ENCODE measurements at regions not wholly inside any gene's neighbourhood (a gene's known extent, or its start where the extent isn't known, plus 50 kb on each side); places are given as distances from the start of the nearest gene placed in this dataset.

DNA sequence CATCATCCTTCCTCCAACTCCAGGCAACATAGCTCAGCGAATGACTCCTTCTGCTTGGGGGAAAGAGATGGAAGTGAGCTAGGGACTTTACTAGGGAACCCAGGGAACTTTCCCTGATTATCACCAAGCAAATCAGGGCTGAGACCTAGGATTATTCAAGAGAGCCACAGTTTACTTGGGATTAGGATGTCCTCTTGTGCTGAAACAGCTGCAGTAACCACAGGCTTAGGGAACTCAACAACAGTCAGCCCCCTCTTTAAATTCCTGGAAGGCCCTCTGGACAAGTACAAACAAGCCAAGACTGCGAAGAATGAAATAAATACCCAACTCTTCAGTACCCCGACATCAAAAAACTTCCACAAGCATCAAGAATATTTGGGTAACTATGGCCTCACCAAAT, 700.9 kb downstream of the COL12A1 start:
- TF ChIP-seq, protein P1, sequence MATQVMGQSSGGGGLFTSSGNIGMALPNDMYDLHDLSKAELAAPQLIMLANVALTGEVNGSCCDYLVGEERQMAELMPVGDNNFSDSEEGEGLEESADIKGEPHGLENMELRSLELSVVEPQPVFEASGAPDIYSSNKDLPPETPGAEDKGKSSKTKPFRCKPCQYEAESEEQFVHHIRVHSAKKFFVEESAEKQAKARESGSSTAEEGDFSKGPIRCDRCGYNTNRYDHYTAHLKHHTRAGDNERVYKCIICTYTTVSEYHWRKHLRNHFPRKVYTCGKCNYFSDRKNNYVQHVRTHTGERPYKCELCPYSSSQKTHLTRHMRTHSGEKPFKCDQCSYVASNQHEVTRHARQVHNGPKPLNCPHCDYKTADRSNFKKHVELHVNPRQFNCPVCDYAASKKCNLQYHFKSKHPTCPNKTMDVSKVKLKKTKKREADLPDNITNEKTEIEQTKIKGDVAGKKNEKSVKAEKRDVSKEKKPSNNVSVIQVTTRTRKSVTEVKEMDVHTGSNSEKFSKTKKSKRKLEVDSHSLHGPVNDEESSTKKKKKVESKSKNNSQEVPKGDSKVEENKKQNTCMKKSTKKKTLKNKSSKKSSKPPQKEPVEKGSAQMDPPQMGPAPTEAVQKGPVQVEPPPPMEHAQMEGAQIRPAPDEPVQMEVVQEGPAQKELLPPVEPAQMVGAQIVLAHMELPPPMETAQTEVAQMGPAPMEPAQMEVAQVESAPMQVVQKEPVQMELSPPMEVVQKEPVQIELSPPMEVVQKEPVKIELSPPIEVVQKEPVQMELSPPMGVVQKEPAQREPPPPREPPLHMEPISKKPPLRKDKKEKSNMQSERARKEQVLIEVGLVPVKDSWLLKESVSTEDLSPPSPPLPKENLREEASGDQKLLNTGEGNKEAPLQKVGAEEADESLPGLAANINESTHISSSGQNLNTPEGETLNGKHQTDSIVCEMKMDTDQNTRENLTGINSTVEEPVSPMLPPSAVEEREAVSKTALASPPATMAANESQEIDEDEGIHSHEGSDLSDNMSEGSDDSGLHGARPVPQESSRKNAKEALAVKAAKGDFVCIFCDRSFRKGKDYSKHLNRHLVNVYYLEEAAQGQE (IDR thresholded peaks at IDR 0.05; ENCODE audit: insufficient read depth in 1 of 2, low read depth in 2 of 2, low read length in 2 of 2), result no peak
- no peak for TF ChIP-seq SIN3A (IDR thresholded peaks at IDR 0.05; ENCODE audit: borderline replicate concordance, insufficient read depth, low read length)
- TF ChIP-seq TAF1 (IDR thresholded peaks at IDR 0.05; ENCODE audit: borderline replicate concordance, insufficient read depth, low read length), result no peak
- no peak for TF ChIP-seq FOXP2 (optimal IDR thresholded peaks at IDR 0.05; ENCODE audit: borderline replicate concordance, extremely low read depth, extremely low read length, insufficient read depth)
- no peak for TF ChIP-seq POLR2AphosphoS5 (IDR thresholded peaks at IDR 0.05; ENCODE audit: low read depth, low read length)

DNA sequence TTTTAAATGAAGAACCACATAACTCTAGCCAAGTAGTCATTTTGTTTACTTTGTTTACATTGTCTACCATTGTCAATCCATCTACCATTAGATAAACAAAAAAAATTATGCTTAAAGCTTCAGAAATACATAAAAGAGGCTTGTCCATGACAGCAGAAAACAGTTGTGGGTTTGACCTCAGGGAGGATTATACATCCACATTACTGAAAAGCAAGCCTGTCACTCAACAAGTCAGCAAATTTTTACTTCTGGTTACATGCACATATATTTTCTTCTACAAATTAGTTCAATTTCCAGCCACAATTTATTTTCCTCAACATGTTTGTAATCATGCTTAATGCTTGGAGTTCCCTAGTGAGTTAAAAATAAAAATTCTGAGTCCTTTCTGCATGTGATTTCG, 713.3 kb downstream of the COL12A1 start:
- TF ChIP-seq SIN3A (IDR thresholded peaks at IDR 0.05; ENCODE audit: borderline replicate concordance, insufficient read depth, low read length) (no peak), POLR2AphosphoS5 (IDR thresholded peaks at IDR 0.05; ENCODE audit: low read depth, low read length) (no peak)

DNA sequence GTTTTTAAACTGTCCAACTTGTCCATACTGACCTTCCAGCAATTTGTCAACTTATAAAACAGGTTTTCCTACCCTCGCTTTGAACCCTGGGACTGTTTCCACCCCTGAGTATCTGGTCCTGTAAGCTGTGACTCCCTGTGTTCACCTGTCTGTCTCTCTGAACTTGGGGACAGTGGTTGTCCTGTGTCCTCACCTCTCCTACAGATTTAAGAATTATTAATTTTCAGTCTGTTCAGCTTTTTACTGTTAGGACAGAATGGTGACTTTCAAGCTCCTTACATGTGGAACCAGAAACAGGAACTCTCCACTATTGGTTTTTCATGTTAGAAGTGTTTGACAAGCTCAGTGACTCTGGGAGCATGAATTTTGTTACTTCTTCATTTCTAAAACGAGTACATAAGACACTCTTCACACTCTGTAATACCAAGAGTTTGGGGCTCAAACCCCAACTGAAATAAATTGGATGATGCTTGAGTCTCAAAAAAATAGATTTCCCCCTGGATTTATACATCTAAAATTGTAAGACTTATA, 713.9 kb downstream of the COL12A1 start:
- TF ChIP-seq FOXP2 (optimal IDR thresholded peaks at IDR 0.05; ENCODE audit: borderline replicate concordance, extremely low read depth, extremely low read length, insufficient read depth), result no peak
- TF ChIP-seq SIN3A (IDR thresholded peaks at IDR 0.05; ENCODE audit: borderline replicate concordance, insufficient read depth, low read length), result no peak
- TF ChIP-seq TAF1 (IDR thresholded peaks at IDR 0.05; ENCODE audit: borderline replicate concordance, insufficient read depth, low read length), result no peak
- TF ChIP-seq, protein P1 (IDR thresholded peaks at IDR 0.05; ENCODE audit: insufficient read depth in 1 of 2, low read depth in 2 of 2, low read length in 2 of 2), result no peak
- TF ChIP-seq POLR2AphosphoS5 (IDR thresholded peaks at IDR 0.05; ENCODE audit: low read depth, low read length), result no peak

DNA sequence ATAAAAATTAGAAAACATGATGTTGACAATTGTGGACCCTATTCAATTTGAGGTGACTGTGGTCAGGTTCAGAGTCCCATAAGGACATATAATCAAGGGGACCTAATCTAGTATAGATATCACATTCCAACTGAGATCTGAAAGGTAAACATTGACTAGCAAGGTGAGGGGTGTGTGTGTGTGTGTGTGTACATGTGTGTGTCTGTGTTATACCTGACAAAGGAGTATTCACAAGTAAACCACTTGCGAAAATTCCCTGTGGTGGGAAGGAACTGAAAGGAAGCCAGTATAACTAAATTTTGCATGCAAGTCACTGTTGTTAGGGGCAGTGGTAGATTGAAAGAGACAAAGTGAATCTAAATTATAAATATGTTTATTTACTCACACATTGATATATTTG, 723.7 kb downstream of the COL12A1 start:
- TF ChIP-seq FOXP2 (optimal IDR thresholded peaks at IDR 0.05; ENCODE audit: borderline replicate concordance, extremely low read depth, extremely low read length, insufficient read depth) (no peak), TAF1 (IDR thresholded peaks at IDR 0.05; ENCODE audit: borderline replicate concordance, insufficient read depth, low read length) (no peak), SIN3A (IDR thresholded peaks at IDR 0.05; ENCODE audit: borderline replicate concordance, insufficient read depth, low read length) (no peak), POLR2AphosphoS5 (IDR thresholded peaks at IDR 0.05; ENCODE audit: low read depth, low read length) (no peak)
- TF ChIP-seq, protein P1 (IDR thresholded peaks at IDR 0.05; ENCODE audit: insufficient read depth in 1 of 2, low read depth in 2 of 2, low read length in 2 of 2), result no peak

DNA sequence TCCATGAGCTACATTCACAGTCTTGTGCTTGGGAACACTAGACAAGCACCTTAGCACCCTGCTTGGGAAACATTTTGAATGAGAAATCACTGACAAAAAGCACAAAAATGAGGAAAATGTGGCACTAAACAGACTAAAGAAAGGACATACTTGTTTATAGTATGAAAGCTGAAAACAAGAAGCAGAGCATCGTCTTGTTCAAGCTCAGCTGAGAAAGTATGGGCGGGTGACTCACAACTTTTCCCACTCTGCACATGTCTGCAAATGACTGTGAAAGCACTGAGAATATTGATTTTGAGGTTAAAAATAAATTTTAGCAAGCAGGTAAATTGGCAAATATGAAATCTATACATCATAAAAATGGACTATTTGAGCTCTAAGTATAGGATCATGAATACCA, 725.3 kb downstream of the COL12A1 start:
- TF ChIP-seq SIN3A (IDR thresholded peaks at IDR 0.05; ENCODE audit: borderline replicate concordance, insufficient read depth, low read length), result no peak
- no peak for TF ChIP-seq POLR2AphosphoS5 (IDR thresholded peaks at IDR 0.05; ENCODE audit: low read depth, low read length)
- TF ChIP-seq, protein P1 (IDR thresholded peaks at IDR 0.05; ENCODE audit: insufficient read depth in 1 of 2, low read depth in 2 of 2, low read length in 2 of 2), result no peak
- no peak for TF ChIP-seq TAF1 (IDR thresholded peaks at IDR 0.05; ENCODE audit: borderline replicate concordance, insufficient read depth, low read length)
- no peak for TF ChIP-seq FOXP2 (optimal IDR thresholded peaks at IDR 0.05; ENCODE audit: borderline replicate concordance, extremely low read depth, extremely low read length, insufficient read depth)

Data from PFSK-1 (cell line).